GM12878 (cell line): ENCODE measurements at regions not wholly inside any gene's neighbourhood (a gene's known extent, or its start where the extent isn't known, plus 50 kb on each side); places are given as distances from the start of the nearest gene placed in this dataset.
"Not testable (repeated sequence)": the region's sequence is repeated elsewhere in the genome, so short reads cannot be mapped to it uniquely, and the experiment has no call there.

Source experiments
- ATAC-seq: fragments of 200-7000 bp; cut with Tn5 transposase; 3 replicates; pipeline ENCODE4 v1.9.1; 2020; ENCODE audit warnings: mild to moderate bottlenecking, moderate library complexity
- BruUV-seq: library from RNA; stranded (reverse); fragments of 400-500 nt; replicated peaks from 2 replicates; lab custom pipeline; 2021; lab: Mats Ljungman, UMichigan
- CTCF ChIA-PET: fragments of 300-600 bp; sonication (Branson Sonifier 250); formaldehyde crosslinking; extraction: SDS; loops from one replicate; lab custom pipeline; 2021; ENCODE audit warnings: inconsistent platforms; lab: Yijun Ruan, JAX
- POLR2A ChIA-PET: fragments of 350-600 bp; formaldehyde crosslinking; extraction: SDS; loops from one replicate; lab custom pipeline; 2021; ENCODE audit warnings: inconsistent platforms; lab: Charles Lee
- RAD21 ChIA-PET: fragments of 300-600 bp; sonication (Branson Sonifier 250); formaldehyde crosslinking; loops from one replicate; lab custom pipeline; 2023; ENCODE audit warnings: antibody characterized with exemption; ENCODE audit not compliant: unreplicated experiment; lab: Charles Lee
- SMC1A ChIA-PET: fragments of 300-600 bp; sonication (Branson Sonifier 250); formaldehyde crosslinking; loops from one replicate; lab custom pipeline; 2023; ENCODE audit not compliant: unreplicated experiment, uncharacterized antibody; lab: Charles Lee
- DNase-seq: peaks from one replicate; pipeline ENCODE4 v3.0.0-alpha.2; 2011; ENCODE audit warnings: low read depth, low spot score
- FAIRE-seq: peaks from 3 replicates; lab custom pipeline; 2011; peaks lifted over from hg19 to GRCh38; lab: Jason Lieb, UNC
- H2AFZ ChIP-seq: 2 replicates; pipeline ENCODE4 v1.6.0; 2011; ENCODE audit warnings: low read depth, low read length, control low read depth; ENCODE audit not compliant: control insufficient read depth
- H3K27ac ChIP-seq: 2 replicates; pipeline ENCODE4 v1.5.1; 2011; ENCODE audit warnings: control low read depth; ENCODE audit not compliant: control insufficient read depth, insufficient read depth
- H3K27me3 ChIP-seq, 2 experiments: replicated peaks in 1 of 2; 2 replicates each; pipeline versions ENCODE4 v1.6.0 to v1.6.1; 2011; ENCODE audit warnings: low read length in 1 of 2; ENCODE audit not compliant: control insufficient read depth in 2 of 2, insufficient read depth in 2 of 2
- H3K36me3 ChIP-seq, 2 experiments: 2 replicates each; pipeline ENCODE4 v1.5.1; 2011; ENCODE audit warnings: low read length in 1 of 2; ENCODE audit not compliant: control insufficient read depth in 2 of 2, insufficient read depth in 2 of 2
- H3K4me1 ChIP-seq: 2 replicates; pipeline ENCODE4 v1.6.1; 2011; ENCODE audit warnings: mild to moderate bottlenecking, low read length, moderate library complexity, mixed read lengths; ENCODE audit not compliant: control insufficient read depth, insufficient read depth
- H3K4me2 ChIP-seq: 2 replicates; pipeline ENCODE4 v1.6.0; 2011; ENCODE audit warnings: control low read depth; ENCODE audit not compliant: control insufficient read depth, insufficient read depth
- H3K4me3 ChIP-seq: fragments of 200-600 bp; sonication (generic); 2 replicates; pipeline ENCODE4 v1.5.1; 2016
- H3K79me2 ChIP-seq: 2 replicates; pipeline ENCODE4 v1.6.0; 2011; ENCODE audit warnings: low read length; ENCODE audit not compliant: control insufficient read depth, insufficient read depth
- H3K9ac ChIP-seq: 2 replicates; pipeline ENCODE4 v1.8.0; 2011; ENCODE audit warnings: low read length, control low read depth, mixed read lengths; ENCODE audit not compliant: control insufficient read depth, insufficient read depth
- H3K9me3 ChIP-seq: replicated peaks from 3 replicates; pipeline ENCODE4 v1.5.1; 2011; ENCODE audit warnings: mild to moderate bottlenecking, low read length; ENCODE audit not compliant: control insufficient read depth, insufficient read depth
- H4K20me1 ChIP-seq: 2 replicates; pipeline ENCODE4 v1.6.0; 2011; ENCODE audit not compliant: control insufficient read depth, insufficient read depth
- ASH2L ChIP-seq: fragments of 300-600, 200-600 bp; sonication (generic); IDR thresholded peaks from 2 replicates; pipeline ENCODE4 v1.6.1; 2017; ENCODE audit warnings: low read depth, mild to moderate bottlenecking, borderline replicate concordance
- CEBPB ChIP-seq, 2 experiments: fragments of 150-350 bp in 1 of 2; IDR thresholded peaks; 2 replicates each; pipeline ENCODE4 v1.6.1; 2012 to 2014; ENCODE audit warnings: low read depth in 2 of 2, low read length in 2 of 2, borderline replicate concordance in 1 of 2, inconsistent platforms in 1 of 2
- ESRRA ChIP-seq: IDR thresholded peaks from 2 replicates; pipeline ENCODE4 v1.6.1; 2012; ENCODE audit warnings: mild to moderate bottlenecking, low read length, improper control_type of control experiment
- KAT2A ChIP-seq: conservative IDR thresholded peaks from 2 replicates; pipeline ENCODE4 v1.6.1; 2011; ENCODE audit warnings: low read depth, low read length; ENCODE audit not compliant: control insufficient read depth
- KDM1A ChIP-seq: fragments of 200-600 bp; sonication (generic); IDR thresholded peaks from 2 replicates; pipeline ENCODE4 v1.6.1; 2016; ENCODE audit warnings: borderline replicate concordance
- MYB ChIP-seq: fragments of 150-350 bp; IDR thresholded peaks from 2 replicates; pipeline ENCODE4 v1.6.1; 2014; ENCODE audit warnings: mild to moderate bottlenecking, low read depth, low read length, borderline replicate concordance
- NR2F1 ChIP-seq: fragments of 450-650 bp; conservative IDR thresholded peaks from 2 replicates; pipeline ENCODE4 v1.6.1; 2017; ENCODE audit warnings: mild to moderate bottlenecking
- SMC3 ChIP-seq: IDR thresholded peaks from 2 replicates; pipeline ENCODE4 v1.6.1; 2011; ENCODE audit warnings: low read length, improper control_type of control experiment, borderline replicate concordance
- SRF ChIP-seq, 2 experiments: IDR thresholded peaks; 2 replicates each; pipeline ENCODE4 v1.6.1; 2011; ENCODE audit warnings: low read depth in 2 of 2, low read length in 2 of 2, mild to moderate bottlenecking in 1 of 2, moderate library complexity in 1 of 2
- TAF1 ChIP-seq: IDR thresholded peaks from 2 replicates; pipeline ENCODE4 v1.6.1; 2011; ENCODE audit warnings: mild to moderate bottlenecking, low read depth, low read length, borderline replicate concordance
- TCF12 ChIP-seq: IDR thresholded peaks from 2 replicates; pipeline ENCODE4 v1.6.1; 2011; ENCODE audit warnings: low read depth, mild to moderate bottlenecking, low read length
- WGBS: methylation state at CpG from one replicate; pipeline ENCODE4 v1.1.6; 2016; ENCODE audit warnings: low lambda C conversion rate; ENCODE audit not compliant: insufficient replicate concordance, insufficient coverage; ENCODE audit errors: missing lambda C conversion rate; 5-methylcytosine and 5-hydroxymethylcytosine counted together
- in situ Hi-C: fragments of 300-500 bp; cut with MboI; formaldehyde crosslinking; loops from 9 replicates; pipeline ENCODE4 v1.14.3; 2018; ENCODE audit warnings: mixed read lengths
- intact Hi-C: fragments of 100-400 bp; cut with micrococcal nuclease; formaldehyde crosslinking; loops from one replicate; pipeline ENCODE4 v1.14.2; 2022; ENCODE audit not compliant: unreplicated experiment

DNA sequence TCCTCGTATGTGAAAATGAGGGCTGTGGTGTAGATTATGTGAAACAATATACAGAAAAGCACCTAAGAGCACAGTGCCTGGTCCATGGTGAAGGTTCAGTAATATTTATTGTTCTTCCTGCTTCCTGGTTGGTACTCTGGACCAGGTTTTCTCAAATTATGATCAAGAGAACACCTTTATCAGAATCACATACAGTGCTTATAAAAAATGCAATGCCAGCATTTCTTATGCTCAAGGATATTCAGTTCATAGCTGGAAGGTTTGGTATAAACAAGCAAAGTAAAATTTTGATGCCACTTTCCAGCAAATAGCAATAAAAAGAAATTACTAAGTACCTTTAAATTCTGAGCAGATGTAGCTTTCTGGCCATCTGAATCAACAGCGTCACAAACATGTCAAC, 1412.4 kb downstream of the RPA4 start:
- Histone ChIP-seq H3K27me3 (no peaks in the 10 kb centered on the region), H2AFZ (no peak overlapping the region), H3K36me3 (no peaks in the 10 kb centered on the region), H3K9ac (no peak overlapping the region), H3K4me3 (no peak overlapping the region), H3K4me2 (no peak overlapping the region), H3K27ac (no peak overlapping the region), H3K4me1 (no peaks in the 10 kb centered on the region), H3K9me3 (no peaks in the 10 kb centered on the region), H4K20me1 (no peaks in the 10 kb centered on the region), H3K79me2 (no peaks in the 10 kb centered on the region)
- WGBS: 53% methylated on average over 2 of the region's 2 CpGs
- CTCF ChIA-PET: no interaction called here
- DNase-seq: no peak
- BruUV-seq: no TSS peak
- TF ChIP-seq KDM1A: no peak
- in situ Hi-C loops: no loop called here
- SMC1A ChIA-PET: no interaction called here
- POLR2A ChIA-PET: no interaction called here
- RAD21 ChIA-PET: no interaction called here
- intact Hi-C loops: no loop called here
- no peak for FAIRE-seq
- no peak for ATAC-seq

DNA sequence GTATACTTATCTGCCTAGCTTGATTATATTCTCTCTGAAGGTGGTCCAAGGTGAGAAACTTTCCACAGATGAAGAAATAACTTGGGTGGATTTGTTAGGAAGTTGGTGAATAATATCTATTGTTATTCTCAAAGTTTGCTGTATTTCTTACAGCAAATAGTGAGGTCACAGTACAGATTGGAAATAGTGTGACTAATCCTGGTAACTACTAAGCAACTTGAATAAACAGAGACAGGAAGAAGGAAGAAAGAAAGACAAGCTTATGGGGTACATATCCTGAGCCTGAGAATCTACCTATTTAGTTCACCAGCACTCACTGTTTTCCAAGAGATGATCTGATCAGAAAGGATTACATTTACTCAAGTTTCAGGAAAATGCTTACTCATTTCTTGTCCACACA, 1416.1 kb downstream of the RPA4 start:
- Histone ChIP-seq H3K36me3 (no peaks in the 10 kb centered on the region), H3K9me3 (no peaks in the 10 kb centered on the region), H3K4me2 (no peak overlapping the region), H3K27ac (no peak overlapping the region), H3K9ac (no peak overlapping the region), H3K27me3 (no peaks in the 10 kb centered on the region), H4K20me1 (no peaks in the 10 kb centered on the region), H3K4me1 (no peaks in the 10 kb centered on the region), H3K4me3 (no peak overlapping the region), H3K79me2 (no peaks in the 10 kb centered on the region), H2AFZ (no peak overlapping the region)
- ChIA-PET RAD21 (no interaction called here), POLR2A (no interaction called here), CTCF (no interaction called here), SMC1A (no interaction called here)
- intact Hi-C loops: no loop called here
- FAIRE-seq: no peak
- in situ Hi-C loops: no loop called here
- DNase-seq: no peak
- ATAC-seq: no peak
- no TSS peak for BruUV-seq
- TF ChIP-seq SRF (IDR thresholded peaks at IDR 0.05; ENCODE audit: low read depth in 2 of 2, low read length in 2 of 2) (no peak), TAF1 (no peak), TCF12 (no peak), NR2F1 (no peak), ASH2L (no peak), KAT2A (no peak), CEBPB (IDR thresholded peaks at IDR 0.05; ENCODE audit: borderline replicate concordance in 1 of 2, low read depth in 2 of 2, low read length in 2 of 2) (no peak), MYB (no peak), ESRRA (no peak), SMC3 (no peak)

GRCh38 chrX:98300536-98300935, 1416.8 kb downstream of the RPA4 start:
- SMC1A ChIA-PET, H3K9ac ChIP-seq, ATAC-seq, DNase-seq, BruUV-seq, intact Hi-C loops, CTCF ChIA-PET, in situ Hi-C loops, H4K20me1 ChIP-seq, H3K36me3 ChIP-seq, H3K27ac ChIP-seq, H3K27me3 ChIP-seq, H3K79me2 ChIP-seq, H2AFZ ChIP-seq, H3K4me2 ChIP-seq, H3K4me1 ChIP-seq, RAD21 ChIA-PET, FAIRE-seq, H3K9me3 ChIP-seq, H3K4me3 ChIP-seq, POLR2A ChIA-PET: not testable (repeated sequence)
- 60% methylated on average over 11 of the region's 13 CpGs for WGBS
